ENCODE measurements at regions not wholly inside any gene's neighbourhood (a gene's known extent, or its start where the extent isn't known, plus 50 kb on each side); places are given as distances from the start of the nearest gene placed in this dataset.
"Not testable (repeated sequence)": the region's sequence is repeated elsewhere in the genome, so short reads cannot be mapped to it uniquely, and the experiment has no call there.

DNA sequence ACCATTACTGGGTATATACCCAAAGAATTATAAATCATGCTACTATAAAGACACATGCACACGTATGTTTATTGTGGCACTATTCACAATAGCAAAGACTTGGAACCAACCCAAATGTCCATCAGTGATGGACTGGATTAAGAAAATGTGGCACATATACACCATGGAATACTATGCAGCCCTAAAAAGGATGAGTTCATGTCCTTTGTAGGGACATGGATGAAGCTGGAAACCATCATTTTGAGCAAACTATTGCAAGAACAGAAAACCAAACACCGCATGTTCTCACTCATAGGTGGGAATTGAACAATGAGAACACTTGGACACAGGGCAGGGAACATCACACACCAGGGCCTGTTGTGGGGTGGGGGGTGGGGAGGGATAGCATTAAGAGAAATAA, 88.5 kb upstream of the DPH5 start:
- not testable (repeated sequence) for H3K36me3 ChIP-seq (ENCODE audit: control insufficient read depth in 1 of 2, insufficient read depth in 2 of 2, low read length in 2 of 2); H3K4me3 ChIP-seq (ENCODE audit: low read depth in 1 of 2, low read length in 2 of 2); H3K9ac ChIP-seq (ENCODE audit: low read depth in 1 of 2, low read length in 2 of 2); H3K4me1 ChIP-seq (ENCODE audit: control insufficient read depth in 1 of 2, insufficient read depth in 2 of 2, low read length in 2 of 2); H3K9me3 ChIP-seq (ENCODE audit: control insufficient read depth in 1 of 2, low read length in 2 of 2); H3K27ac ChIP-seq (ENCODE audit: low read depth, low read length); H3K27me3 ChIP-seq (ENCODE audit: control insufficient read depth in 1 of 2, insufficient read depth in 2 of 2, low read length in 2 of 2)

DNA sequence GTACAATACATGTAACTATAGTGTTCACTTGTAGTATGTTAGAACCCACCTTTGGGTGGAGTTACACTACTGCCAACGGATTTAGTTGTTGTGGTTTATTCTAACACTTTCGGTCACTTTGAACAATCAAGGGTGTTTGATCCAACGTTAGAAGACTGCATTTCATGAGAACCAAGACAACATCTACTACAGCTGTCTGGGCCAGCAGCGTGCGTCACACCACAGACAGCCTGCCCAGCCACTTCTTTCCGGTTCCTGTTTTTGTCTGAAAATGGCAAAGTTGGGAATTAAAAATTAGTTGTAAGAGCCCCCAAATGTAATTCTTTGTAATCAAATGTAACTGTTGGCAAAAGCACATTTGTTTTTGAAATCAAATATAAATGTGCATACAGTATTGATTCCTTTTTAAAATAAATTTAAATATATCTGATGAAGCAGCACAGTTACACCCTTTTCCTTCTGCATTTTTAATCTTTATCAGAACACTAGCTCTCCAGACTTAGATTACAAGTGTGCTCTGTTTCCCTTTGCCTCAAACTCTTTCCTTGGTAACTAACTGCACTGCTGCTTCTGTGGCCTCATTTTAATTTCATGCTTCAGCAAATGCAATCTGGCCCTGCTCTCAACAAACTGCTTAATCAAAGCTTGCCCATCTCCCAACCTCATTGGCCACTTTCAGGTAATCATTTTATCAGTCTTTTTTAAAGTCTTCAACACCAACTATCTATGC, 86.6 kb upstream of the DPH5 start:
- Histone ChIP-seq H3K9me3 (ENCODE audit: control insufficient read depth in 1 of 2, low read length in 2 of 2) (no peaks in the 10 kb centered on the region), H3K4me1 (ENCODE audit: control insufficient read depth in 1 of 2, insufficient read depth in 2 of 2, low read length in 2 of 2) (peaks cover 0 to 3% of the 10 kb centered on the region in 2 donors), H3K36me3 (ENCODE audit: control insufficient read depth in 1 of 2, insufficient read depth in 2 of 2, low read length in 2 of 2) (no peaks in the 10 kb centered on the region), H3K9ac (ENCODE audit: low read depth in 1 of 2, low read length in 2 of 2) (no peak overlapping the region), H3K4me3 (ENCODE audit: low read depth in 1 of 2, low read length in 2 of 2) (no peak overlapping the region), H3K27ac (ENCODE audit: low read depth, low read length) (peak overlapping the region; percentile 36), H3K27me3 (ENCODE audit: control insufficient read depth in 1 of 2, insufficient read depth in 2 of 2, low read length in 2 of 2) (no peaks in the 10 kb centered on the region)

DNA sequence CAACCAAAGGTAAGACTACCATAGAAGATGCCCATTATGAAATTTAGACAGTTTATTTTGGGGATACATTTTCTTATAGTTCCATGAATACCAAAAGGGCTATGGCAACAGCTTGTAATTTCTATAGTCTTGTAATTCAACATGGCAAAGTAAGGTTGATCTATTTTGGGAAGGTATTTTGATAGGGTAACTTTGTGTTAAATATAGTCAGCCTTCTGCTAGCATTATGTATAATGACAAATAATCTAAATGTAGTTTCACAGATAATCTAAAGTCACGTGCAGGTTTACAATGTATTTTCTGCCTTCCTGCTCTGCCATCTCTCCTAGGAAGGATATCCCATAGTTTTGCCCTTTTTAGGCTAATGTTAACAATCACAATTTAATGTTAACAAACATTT, 85.9 kb upstream of the DPH5 start:
- peak overlapping the region; percentile 36 for H3K27ac ChIP-seq (ENCODE audit: low read depth, low read length)
- no peaks in the 10 kb centered on the region for H3K36me3 ChIP-seq (ENCODE audit: control insufficient read depth in 1 of 2, insufficient read depth in 2 of 2, low read length in 2 of 2)
- no peaks in the 10 kb centered on the region for H3K27me3 ChIP-seq (ENCODE audit: control insufficient read depth in 1 of 2, insufficient read depth in 2 of 2, low read length in 2 of 2)
- no peaks in the 10 kb centered on the region for H3K9me3 ChIP-seq (ENCODE audit: control insufficient read depth in 1 of 2, low read length in 2 of 2)
- H3K4me1 ChIP-seq (ENCODE audit: control insufficient read depth in 1 of 2, insufficient read depth in 2 of 2, low read length in 2 of 2) = peaks cover 0 to 3% of the 10 kb centered on the region in 2 donors
- no peak overlapping the region for H3K4me3 ChIP-seq (ENCODE audit: low read depth in 1 of 2, low read length in 2 of 2)
- H3K9ac ChIP-seq (ENCODE audit: low read depth in 1 of 2, low read length in 2 of 2) = no peak overlapping the region

DNA sequence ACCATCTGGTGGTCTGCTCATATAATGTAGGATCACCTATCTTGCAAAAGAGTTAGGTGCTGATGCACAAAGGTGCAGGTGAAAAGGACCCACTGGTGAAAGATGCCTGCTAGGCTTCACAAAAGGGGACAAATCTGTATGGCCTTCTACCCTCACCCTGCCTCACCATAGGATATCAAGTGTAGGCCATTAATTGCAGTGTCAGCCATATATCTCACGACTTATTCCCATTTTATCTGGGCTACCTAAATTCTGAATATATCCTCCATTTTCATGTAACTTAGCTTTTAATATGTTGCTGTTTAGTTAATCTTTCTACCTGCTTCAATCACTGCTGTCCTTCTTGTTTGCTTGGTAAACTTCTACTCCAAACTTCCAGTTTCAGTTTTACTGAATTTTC, 84.2 kb upstream of the DPH5 start:
- H3K9me3 ChIP-seq (ENCODE audit: control insufficient read depth in 1 of 2, low read length in 2 of 2) = no peaks in the 10 kb centered on the region
- H3K4me1 ChIP-seq (ENCODE audit: control insufficient read depth in 1 of 2, insufficient read depth in 2 of 2, low read length in 2 of 2) = peaks cover 0 to 3% of the 10 kb centered on the region in 2 donors
- no peaks in the 10 kb centered on the region for H3K36me3 ChIP-seq (ENCODE audit: control insufficient read depth in 1 of 2, insufficient read depth in 2 of 2, low read length in 2 of 2)
- no peaks in the 10 kb centered on the region for H3K27me3 ChIP-seq (ENCODE audit: control insufficient read depth in 1 of 2, insufficient read depth in 2 of 2, low read length in 2 of 2)
- no peak overlapping the region for H3K27ac ChIP-seq (ENCODE audit: low read depth, low read length)
- no peak overlapping the region for H3K4me3 ChIP-seq (ENCODE audit: low read depth in 1 of 2, low read length in 2 of 2)
- H3K9ac ChIP-seq (ENCODE audit: low read depth in 1 of 2, low read length in 2 of 2) = no peak overlapping the region

DNA sequence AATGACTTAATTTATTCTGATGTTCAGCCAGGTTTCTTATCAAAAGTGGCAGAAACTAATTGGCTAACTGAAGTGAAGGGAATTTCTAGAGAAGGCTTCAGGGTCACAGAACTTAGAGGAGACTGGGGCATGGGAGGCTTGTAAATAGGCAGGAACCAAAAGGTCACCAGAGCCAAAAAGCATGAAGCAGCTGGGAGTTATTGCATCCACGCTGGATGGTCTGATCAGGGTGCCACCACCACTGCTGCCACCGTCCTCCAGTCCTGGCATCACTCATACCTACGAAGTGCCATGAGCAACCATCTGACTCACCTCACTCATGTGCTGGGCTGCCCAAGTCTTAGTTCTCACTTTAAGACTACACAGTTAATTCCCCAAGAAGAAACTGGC, 82.5 kb upstream of the DPH5 start:
- no peaks in the 10 kb centered on the region for H3K9me3 ChIP-seq (ENCODE audit: control insufficient read depth in 1 of 2, low read length in 2 of 2)
- H3K27ac ChIP-seq (ENCODE audit: low read depth, low read length) = no peak overlapping the region
- H3K4me3 ChIP-seq (ENCODE audit: low read depth in 1 of 2, low read length in 2 of 2) = no peak overlapping the region
- H3K27me3 ChIP-seq (ENCODE audit: control insufficient read depth in 1 of 2, insufficient read depth in 2 of 2, low read length in 2 of 2) = no peaks in the 10 kb centered on the region
- peaks cover 0 to 3% of the 10 kb centered on the region in 2 donors for H3K4me1 ChIP-seq (ENCODE audit: control insufficient read depth in 1 of 2, insufficient read depth in 2 of 2, low read length in 2 of 2)
- no peaks in the 10 kb centered on the region for H3K36me3 ChIP-seq (ENCODE audit: control insufficient read depth in 1 of 2, insufficient read depth in 2 of 2, low read length in 2 of 2)
- no peak overlapping the region for H3K9ac ChIP-seq (ENCODE audit: low read depth in 1 of 2, low read length in 2 of 2)

DNA sequence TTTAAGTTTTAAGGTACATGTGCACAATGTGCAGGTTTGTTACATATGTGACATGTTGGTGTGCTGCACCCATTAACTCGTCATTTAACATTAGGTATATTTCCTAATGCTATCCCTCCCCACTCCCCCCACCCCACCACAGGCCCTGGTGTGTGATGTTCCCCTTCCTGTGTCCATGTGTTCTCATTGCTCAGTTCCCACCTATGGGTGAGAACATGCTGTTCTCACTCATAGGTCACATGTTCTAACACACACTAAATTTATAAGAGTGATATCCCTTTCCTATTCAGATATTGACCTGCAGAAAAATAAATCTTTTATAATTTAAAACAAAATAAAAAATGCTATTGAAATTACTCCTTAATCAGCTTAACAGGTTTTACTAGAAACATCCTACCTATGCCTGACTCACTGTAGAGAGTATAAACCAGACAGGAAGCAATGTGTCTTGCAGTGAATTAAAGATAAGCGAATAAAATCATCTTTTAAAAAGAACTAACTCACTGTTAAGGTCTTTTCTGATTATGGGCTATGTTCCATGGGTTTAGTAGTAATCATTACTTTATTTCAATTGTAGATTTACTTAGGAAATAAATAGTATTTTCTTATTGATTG, 82.0 kb upstream of the DPH5 start:
- no peaks in the 10 kb centered on the region for H3K9me3 ChIP-seq (ENCODE audit: control insufficient read depth in 1 of 2, low read length in 2 of 2)
- H3K27me3 ChIP-seq (ENCODE audit: control insufficient read depth in 1 of 2, insufficient read depth in 2 of 2, low read length in 2 of 2) = no peaks in the 10 kb centered on the region
- H3K4me3 ChIP-seq (ENCODE audit: low read depth in 1 of 2, low read length in 2 of 2) = no peak overlapping the region
- H3K36me3 ChIP-seq (ENCODE audit: control insufficient read depth in 1 of 2, insufficient read depth in 2 of 2, low read length in 2 of 2) = no peaks in the 10 kb centered on the region
- peaks cover 0 to 3% of the 10 kb centered on the region in 2 donors for H3K4me1 ChIP-seq (ENCODE audit: control insufficient read depth in 1 of 2, insufficient read depth in 2 of 2, low read length in 2 of 2)
- no peak overlapping the region for H3K9ac ChIP-seq (ENCODE audit: low read depth in 1 of 2, low read length in 2 of 2)
- H3K27ac ChIP-seq (ENCODE audit: low read depth, low read length) = no peak overlapping the region

DNA sequence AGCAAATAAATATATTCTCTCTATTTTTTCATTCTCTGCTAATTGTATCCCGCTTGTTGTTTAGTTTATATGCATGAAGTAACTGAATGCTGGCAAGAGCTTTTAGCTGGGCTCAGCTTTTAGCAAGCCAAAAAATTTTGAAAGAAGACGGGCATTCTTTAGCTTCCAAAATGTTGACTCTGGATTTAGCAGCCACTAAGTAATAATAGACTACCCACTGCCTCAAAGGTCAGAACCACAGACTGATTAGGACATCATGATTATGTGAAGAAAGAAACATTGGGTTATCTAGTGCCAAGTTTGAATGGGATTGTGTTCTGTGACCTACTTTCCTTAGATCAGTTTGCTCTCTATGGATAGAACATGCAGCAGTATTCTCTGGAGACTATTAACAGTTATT, 80.3 kb upstream of the DPH5 start:
- H3K4me1 ChIP-seq (ENCODE audit: control insufficient read depth in 1 of 2, insufficient read depth in 2 of 2, low read length in 2 of 2) = no peaks in the 10 kb centered on the region
- no peaks in the 10 kb centered on the region for H3K9me3 ChIP-seq (ENCODE audit: control insufficient read depth in 1 of 2, low read length in 2 of 2)
- H3K36me3 ChIP-seq (ENCODE audit: control insufficient read depth in 1 of 2, insufficient read depth in 2 of 2, low read length in 2 of 2) = no peaks in the 10 kb centered on the region
- no peak overlapping the region for H3K27ac ChIP-seq (ENCODE audit: low read depth, low read length)
- no peak overlapping the region for H3K4me3 ChIP-seq (ENCODE audit: low read depth in 1 of 2, low read length in 2 of 2)
- H3K27me3 ChIP-seq (ENCODE audit: control insufficient read depth in 1 of 2, insufficient read depth in 2 of 2, low read length in 2 of 2) = no peaks in the 10 kb centered on the region
- no peak overlapping the region for H3K9ac ChIP-seq (ENCODE audit: low read depth in 1 of 2, low read length in 2 of 2)

DNA sequence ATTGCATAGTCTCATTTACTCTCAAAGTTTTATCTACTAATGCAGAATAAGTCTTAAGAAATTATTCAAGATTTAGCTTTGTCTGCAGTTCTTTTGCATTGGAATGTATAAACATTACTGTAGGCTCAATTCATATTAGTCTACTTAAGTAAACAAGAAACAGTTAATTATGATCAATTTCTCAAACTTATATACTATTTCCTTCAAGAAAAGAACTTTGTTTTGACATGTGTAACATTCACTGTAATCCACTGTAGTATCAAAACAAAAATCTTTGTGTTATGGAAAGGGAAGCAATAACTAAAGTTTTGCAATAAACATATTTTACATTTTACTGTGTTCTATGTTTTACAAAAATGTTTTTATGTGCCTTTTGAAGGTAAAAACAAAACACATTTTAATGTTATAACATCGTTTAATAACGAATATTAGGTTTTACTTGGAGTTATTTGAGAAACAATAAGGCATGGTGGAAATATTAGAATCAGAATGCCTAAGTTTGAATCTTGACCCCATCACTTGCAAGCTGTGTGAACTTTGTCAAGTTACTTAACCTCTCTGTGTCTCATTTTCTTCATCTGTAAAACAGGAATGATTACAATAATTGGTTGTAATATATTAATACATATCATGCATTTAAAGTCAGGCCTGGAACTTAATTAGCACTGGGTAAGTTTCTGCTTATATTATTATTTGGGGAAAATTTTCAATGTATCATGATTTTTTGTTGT, 77.0 kb upstream of the DPH5 start:
- no peak overlapping the region for H3K4me3 ChIP-seq (ENCODE audit: low read depth in 1 of 2, low read length in 2 of 2)
- H3K27me3 ChIP-seq (ENCODE audit: control insufficient read depth in 1 of 2, insufficient read depth in 2 of 2, low read length in 2 of 2) = no peaks in the 10 kb centered on the region
- no peak overlapping the region for H3K9ac ChIP-seq (ENCODE audit: low read depth in 1 of 2, low read length in 2 of 2)
- no peaks in the 10 kb centered on the region for H3K36me3 ChIP-seq (ENCODE audit: control insufficient read depth in 1 of 2, insufficient read depth in 2 of 2, low read length in 2 of 2)
- H3K4me1 ChIP-seq (ENCODE audit: control insufficient read depth in 1 of 2, insufficient read depth in 2 of 2, low read length in 2 of 2) = no peaks in the 10 kb centered on the region
- no peaks in the 10 kb centered on the region for H3K9me3 ChIP-seq (ENCODE audit: control insufficient read depth in 1 of 2, low read length in 2 of 2)
- H3K27ac ChIP-seq (ENCODE audit: low read depth, low read length) = no peak overlapping the region

DNA sequence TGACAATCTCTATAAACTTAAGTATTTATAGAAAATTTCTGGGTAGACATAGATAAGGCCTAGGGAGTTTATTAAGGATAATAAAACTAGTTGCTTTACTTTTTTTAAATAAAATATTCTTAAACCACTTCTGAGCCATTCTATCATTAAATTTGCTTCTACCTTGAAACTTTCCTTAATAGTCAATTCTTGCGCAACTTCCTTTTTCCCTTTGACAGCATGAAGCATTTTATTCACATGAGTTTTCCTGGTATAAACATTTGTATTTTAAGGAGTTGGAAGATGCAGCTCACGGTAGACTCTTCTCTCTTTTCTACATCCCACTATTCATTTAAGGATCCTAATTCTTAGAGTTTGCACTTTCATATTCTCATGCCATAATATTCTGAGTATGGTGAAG, 75.8 kb upstream of the DPH5 start:
- H3K4me1 ChIP-seq (ENCODE audit: control insufficient read depth in 1 of 2, insufficient read depth in 2 of 2, low read length in 2 of 2) = no peaks in the 10 kb centered on the region
- no peak overlapping the region for H3K4me3 ChIP-seq (ENCODE audit: low read depth in 1 of 2, low read length in 2 of 2)
- no peak overlapping the region for H3K9ac ChIP-seq (ENCODE audit: low read depth in 1 of 2, low read length in 2 of 2)
- H3K36me3 ChIP-seq (ENCODE audit: control insufficient read depth in 1 of 2, insufficient read depth in 2 of 2, low read length in 2 of 2) = no peaks in the 10 kb centered on the region
- no peaks in the 10 kb centered on the region for H3K9me3 ChIP-seq (ENCODE audit: control insufficient read depth in 1 of 2, low read length in 2 of 2)
- H3K27ac ChIP-seq (ENCODE audit: low read depth, low read length) = no peak overlapping the region
- H3K27me3 ChIP-seq (ENCODE audit: control insufficient read depth in 1 of 2, insufficient read depth in 2 of 2, low read length in 2 of 2) = no peaks in the 10 kb centered on the region

DNA sequence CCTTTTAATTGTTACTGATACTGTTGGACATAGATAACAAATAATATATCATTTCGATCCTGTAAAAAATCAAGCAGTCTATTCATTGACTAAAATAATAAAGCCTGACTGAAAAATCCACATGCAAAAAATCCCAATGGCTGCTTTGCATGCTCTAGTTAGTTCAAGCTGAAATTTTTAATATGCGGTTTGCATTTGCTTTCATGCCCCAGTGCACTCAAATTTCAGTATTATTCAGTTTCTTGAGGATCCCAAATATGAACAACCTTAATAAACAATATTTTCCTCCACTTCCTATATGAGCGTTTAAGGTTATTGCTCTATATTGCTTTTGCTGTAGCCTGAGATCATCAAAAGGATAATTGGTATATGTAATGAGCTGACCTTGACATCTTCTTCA, 75.1 kb upstream of the DPH5 start:
- Histone ChIP-seq H3K36me3 (ENCODE audit: control insufficient read depth in 1 of 2, insufficient read depth in 2 of 2, low read length in 2 of 2) (no peaks in the 10 kb centered on the region), H3K9me3 (ENCODE audit: control insufficient read depth in 1 of 2, low read length in 2 of 2) (no peaks in the 10 kb centered on the region), H3K4me1 (ENCODE audit: control insufficient read depth in 1 of 2, insufficient read depth in 2 of 2, low read length in 2 of 2) (no peaks in the 10 kb centered on the region), H3K9ac (ENCODE audit: low read depth in 1 of 2, low read length in 2 of 2) (no peak overlapping the region), H3K4me3 (ENCODE audit: low read depth in 1 of 2, low read length in 2 of 2) (no peak overlapping the region), H3K27me3 (ENCODE audit: control insufficient read depth in 1 of 2, insufficient read depth in 2 of 2, low read length in 2 of 2) (no peaks in the 10 kb centered on the region), H3K27ac (ENCODE audit: low read depth, low read length) (no peak overlapping the region)
